HL-60 (cell line): ENCODE measurements at regions not wholly inside any gene's neighbourhood (a gene's known extent, or its start where the extent isn't known, plus 50 kb on each side); places are given as distances from the start of the nearest gene placed in this dataset.
"Not testable (repeated sequence)": the region's sequence is repeated elsewhere in the genome, so short reads cannot be mapped to it uniquely, and the experiment has no call there.

Experiments
- DNase-seq, 2 experiments: peaks; one replicate each; pipeline ENCODE4 v3.0.0-alpha.2; 2010 to 2020; ENCODE audit warnings: low read depth in 1 of 2, low spot score in 1 of 2
- H3K27ac ChIP-seq: fragments of 250-450 bp; sonication (Bioruptor Pico); replicated peaks from 2 replicates; pipeline ENCODE4 v1.5.1; 2020; ENCODE audit warnings: mild to moderate bottlenecking, moderate library complexity
- H3K27me3 ChIP-seq: fragments of 250-450 bp; sonication (Bioruptor Pico); 2 replicates; pipeline ENCODE4 v1.5.1; 2021; ENCODE audit warnings: mild to moderate bottlenecking, moderate library complexity; ENCODE audit not compliant: insufficient read depth, poor library complexity, severe bottlenecking
- H3K4me3 ChIP-seq: replicated peaks from 2 replicates; pipeline ENCODE4 v1.5.1; 2011; ENCODE audit warnings: mild to moderate bottlenecking, control low read depth, low read length; ENCODE audit not compliant: insufficient read depth
- CTCF ChIP-seq: IDR thresholded peaks from one replicate; pipeline ENCODE4 v1.5.1; 2011; ENCODE audit warnings: low read length, control low read depth, inconsistent platforms; ENCODE audit not compliant: insufficient read depth
- GABPA ChIP-seq: IDR thresholded peaks from 2 replicates; pipeline ENCODE4 v1.6.1; 2012; ENCODE audit warnings: low read depth
- POLR2AphosphoS5 ChIP-seq: IDR thresholded peaks from 2 replicates; pipeline ENCODE4 v1.6.1; 2012; ENCODE audit warnings: low read depth
- REST ChIP-seq: IDR thresholded peaks from 2 replicates; pipeline ENCODE4 v1.6.1; 2012; ENCODE audit warnings: low read depth; ENCODE audit not compliant: insufficient replicate concordance
- SPI1 ChIP-seq: IDR thresholded peaks from 2 replicates; pipeline ENCODE4 v1.6.1; 2012; ENCODE audit warnings: low read depth, mild to moderate bottlenecking, borderline replicate concordance

- no peaks in the 10 kb centered on the region for H3K27me3 ChIP-seq
- no peak overlapping the region for H3K27ac ChIP-seq
- TF ChIP-seq POLR2AphosphoS5 (no peak), CTCF (no peak), REST (no peak)
- no peak overlapping the region for H3K4me3 ChIP-seq
- DNase-seq, result no peak
These were observed 474.3 kb downstream of the SEMA3D start for GRCh38 chr7:84712374-84713121.

- H3K4me3 ChIP-seq, H3K27me3 ChIP-seq, H3K27ac ChIP-seq, DNase-seq: not testable (repeated sequence)
These were observed 476.3 kb downstream of the SEMA3D start for GRCh38 chr7:84710538-84710937.

- H3K4me3 ChIP-seq, result no peak overlapping the region
- H3K27me3 ChIP-seq, result no peaks in the 10 kb centered on the region
- no peak overlapping the region for H3K27ac ChIP-seq
- DNase-seq, result no peak
- TF ChIP-seq GABPA, result no peak
- TF ChIP-seq POLR2AphosphoS5, result no peak
- TF ChIP-seq REST, result no peak
These were observed 481.1 kb downstream of the SEMA3D start for GRCh38 chr7:84705706-84706105.

GRCh38 chr7:84705079-84705478 is 481.8 kb downstream of the SEMA3D start:
- Histone ChIP-seq H3K4me3 (no peak overlapping the region), H3K27ac (no peak overlapping the region), H3K27me3 (no peaks in the 10 kb centered on the region)
- DNase-seq, result no peak
- TF ChIP-seq GABPA (no peak), POLR2AphosphoS5 (no peak), CTCF (no peak), SPI1 (no peak), REST (no peak)
